NB4 (cell line): ENCODE measurements at regions not wholly inside any gene's neighbourhood (a gene's known extent, or its start where the extent isn't known, plus 50 kb on each side); places are given as distances from the start of the nearest gene placed in this dataset.

Experiments used
- DNase-seq: peaks from one replicate; pipeline ENCODE4 v3.0.0; 2010; ENCODE audit warnings: low read depth
- H3K4me3 ChIP-seq: one replicate; pipeline ENCODE4 v1.5.1; 2011; ENCODE audit warnings: mild to moderate bottlenecking, low read depth, low read length, moderate library complexity
- CTCF ChIP-seq: IDR thresholded peaks from one replicate; pipeline ENCODE4 v1.5.1; 2012; ENCODE audit warnings: low read depth, low read length
- MYC ChIP-seq: IDR thresholded peaks from 2 replicates; pipeline ENCODE4 v1.6.1; 2011; ENCODE audit warnings: low read depth, low read length
- POLR2A ChIP-seq: IDR thresholded peaks from 2 replicates; pipeline ENCODE4 v1.6.1; 2011; ENCODE audit warnings: mild to moderate bottlenecking; ENCODE audit not compliant: insufficient read length; ENCODE audit errors: extremely low read depth
- TF ChIP-seq, protein P1 (sequence below): IDR thresholded peaks from 2 replicates; pipeline ENCODE4 v1.6.1; 2011; ENCODE audit warnings: low read depth, low read length

DNA sequence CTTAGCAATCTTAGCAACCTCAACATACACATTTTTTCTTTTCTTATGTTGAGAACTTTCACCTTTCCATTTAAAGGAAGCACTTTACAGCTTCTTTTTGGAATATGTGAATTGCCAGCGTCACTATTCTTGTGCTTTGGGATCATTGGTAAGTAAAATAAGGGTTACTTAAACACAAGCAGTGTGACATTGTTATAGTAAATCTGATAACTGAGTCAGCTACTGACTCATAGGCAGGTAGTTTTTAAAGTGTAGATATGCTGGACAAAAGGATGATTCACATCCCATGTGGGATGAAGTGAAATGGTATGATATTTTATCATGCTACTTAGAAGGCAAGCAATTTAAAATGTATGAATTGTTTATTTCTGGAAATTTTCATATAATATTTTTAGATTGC is 637.2 kb downstream of the DCDC2C start:
- no peak for DNase-seq
- TF ChIP-seq CTCF (no peak), MYC (no peak), POLR2A (no peak)
- TF ChIP-seq, protein P1, sequence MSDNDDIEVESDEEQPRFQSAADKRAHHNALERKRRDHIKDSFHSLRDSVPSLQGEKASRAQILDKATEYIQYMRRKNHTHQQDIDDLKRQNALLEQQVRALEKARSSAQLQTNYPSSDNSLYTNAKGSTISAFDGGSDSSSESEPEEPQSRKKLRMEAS, result no peak
- no peak overlapping the region for H3K4me3 ChIP-seq

DNA sequence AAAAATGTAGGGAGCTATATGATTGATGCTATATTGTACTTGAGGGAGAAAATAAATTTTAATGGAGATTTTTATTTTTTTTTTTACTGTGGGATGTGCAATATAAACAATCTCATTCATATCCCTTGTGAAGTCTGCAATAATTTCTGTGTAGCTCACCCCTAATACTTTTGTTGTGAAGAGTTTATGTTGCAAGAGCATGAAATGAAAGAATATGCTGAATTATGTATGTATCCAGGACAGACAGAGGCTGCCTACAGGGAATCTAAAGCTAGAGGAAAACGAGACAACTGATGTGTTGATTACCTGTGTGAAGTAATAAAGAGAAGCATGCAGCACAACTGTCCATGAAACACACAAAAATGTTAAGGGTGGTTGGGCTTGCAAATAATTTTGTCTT is 643.3 kb downstream of the DCDC2C start:
- H3K4me3 ChIP-seq, result no peak overlapping the region
- no peak for DNase-seq
- no peak for TF ChIP-seq POLR2A
- TF ChIP-seq, protein P1, result no peak
- TF ChIP-seq CTCF, result no peak
- no peak for TF ChIP-seq MYC

DNA sequence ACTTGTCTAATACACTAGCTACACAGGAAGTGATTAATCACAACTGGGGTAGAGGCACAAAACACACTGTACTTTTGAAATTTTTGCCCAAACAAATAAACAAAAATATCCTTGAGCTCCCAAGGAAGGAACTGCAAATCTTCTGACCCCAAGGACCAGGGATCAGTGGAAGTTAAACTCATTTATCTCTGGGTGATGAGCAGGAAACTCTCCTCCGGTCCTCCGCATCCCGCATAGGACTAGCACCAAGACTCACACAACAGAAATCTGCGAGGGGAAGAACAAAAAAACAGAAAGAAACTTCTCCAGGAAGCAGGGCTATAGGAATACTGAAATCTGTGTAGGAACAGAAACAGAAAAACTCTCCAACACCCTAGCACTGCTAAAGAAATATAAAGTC is 650.3 kb downstream of the DCDC2C start:
- DNase-seq, result no peak
- TF ChIP-seq POLR2A (no peak), CTCF (no peak), MYC (no peak)
- TF ChIP-seq, protein P1, result no peak
- no peak overlapping the region for H3K4me3 ChIP-seq

GRCh38 chr2:4354164-4354563 is 650.8 kb downstream of the DCDC2C start:
- no peak for DNase-seq
- H3K4me3 ChIP-seq, result no peak overlapping the region
- TF ChIP-seq POLR2A, result no peak
- TF ChIP-seq CTCF, result no peak
- TF ChIP-seq, protein P1, result no peak
- TF ChIP-seq MYC, result no peak

DNA sequence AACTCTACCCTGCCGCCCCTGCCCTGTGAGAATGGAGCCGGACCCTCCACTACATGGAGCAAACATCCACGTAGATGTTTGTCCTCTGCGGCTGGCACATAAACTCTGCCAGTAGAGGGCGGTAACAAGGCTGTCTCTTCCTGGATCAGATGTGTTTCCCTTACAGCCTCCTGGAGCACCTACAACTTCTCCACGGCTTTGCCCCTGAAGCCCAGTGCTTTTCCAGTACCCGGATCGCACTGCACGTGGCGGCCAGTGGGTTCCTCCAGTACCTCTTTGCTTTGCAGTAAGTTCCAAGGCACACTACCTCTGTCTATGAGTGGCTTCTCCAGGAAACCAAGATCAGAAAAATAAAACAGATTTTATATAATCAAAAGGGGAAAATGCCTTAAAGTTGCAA is 651.3 kb downstream of the DCDC2C start:
- DNase-seq, result peak; percentile 56
- TF ChIP-seq, protein P1, result no peak
- peak; percentile 84 for TF ChIP-seq CTCF
- no peak overlapping the region for H3K4me3 ChIP-seq

- no peak for DNase-seq
- no peak for TF ChIP-seq CTCF
- TF ChIP-seq, protein P1, result no peak
- TF ChIP-seq MYC, result no peak
- no peak for TF ChIP-seq POLR2A
- no peak overlapping the region for H3K4me3 ChIP-seq
These were observed 652.7 kb downstream of the DCDC2C start for GRCh38 chr2:4356109-4356508.
